ENCODE measurements at regions not wholly inside any gene's neighbourhood (a gene's known extent, or its start where the extent isn't known, plus 50 kb on each side); places are given as distances from the start of the nearest gene placed in this dataset.

DNA sequence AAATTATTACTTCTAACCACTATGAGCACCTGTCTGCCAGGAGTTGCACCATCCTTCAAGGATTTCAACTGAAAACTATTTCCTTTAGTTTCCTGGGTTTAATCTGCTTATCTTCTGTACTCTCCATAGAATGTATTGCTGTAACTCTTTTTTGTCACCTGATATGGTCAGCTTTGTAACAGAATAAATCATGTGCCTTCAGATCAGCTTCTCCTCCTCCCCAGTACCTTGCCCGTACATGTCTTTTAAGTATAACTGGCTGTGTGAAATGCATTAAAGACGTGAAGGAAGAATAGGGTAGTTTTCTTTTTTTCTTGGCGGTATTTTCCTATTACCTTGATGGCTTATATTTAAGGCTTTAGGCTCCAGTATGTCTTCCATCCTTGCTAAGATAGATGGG lies 200.3 kb upstream of the NAV3 start (continued):
- TF ChIP-seq SREBF2 (IDR thresholded peaks at IDR 0.05; ENCODE audit: low read length) = no peak
- no peak for TF ChIP-seq MYB (IDR thresholded peaks at IDR 0.05; ENCODE audit: borderline replicate concordance, low read depth, low read length)
- TF ChIP-seq, protein P1, sequence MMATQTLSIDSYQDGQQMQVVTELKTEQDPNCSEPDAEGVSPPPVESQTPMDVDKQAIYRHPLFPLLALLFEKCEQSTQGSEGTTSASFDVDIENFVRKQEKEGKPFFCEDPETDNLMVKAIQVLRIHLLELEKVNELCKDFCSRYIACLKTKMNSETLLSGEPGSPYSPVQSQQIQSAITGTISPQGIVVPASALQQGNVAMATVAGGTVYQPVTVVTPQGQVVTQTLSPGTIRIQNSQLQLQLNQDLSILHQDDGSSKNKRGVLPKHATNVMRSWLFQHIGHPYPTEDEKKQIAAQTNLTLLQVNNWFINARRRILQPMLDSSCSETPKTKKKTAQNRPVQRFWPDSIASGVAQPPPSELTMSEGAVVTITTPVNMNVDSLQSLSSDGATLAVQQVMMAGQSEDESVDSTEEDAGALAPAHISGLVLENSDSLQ (IDR thresholded peaks at IDR 0.05) = no peak
- TF ChIP-seq SMAD5 (IDR thresholded peaks at IDR 0.05; ENCODE audit: low read depth) = no peak
- TF ChIP-seq ZZZ3 (IDR thresholded peaks at IDR 0.05; ENCODE audit: control insufficient read depth, insufficient read length, low read depth) = no peak
- TF ChIP-seq, protein P2, sequence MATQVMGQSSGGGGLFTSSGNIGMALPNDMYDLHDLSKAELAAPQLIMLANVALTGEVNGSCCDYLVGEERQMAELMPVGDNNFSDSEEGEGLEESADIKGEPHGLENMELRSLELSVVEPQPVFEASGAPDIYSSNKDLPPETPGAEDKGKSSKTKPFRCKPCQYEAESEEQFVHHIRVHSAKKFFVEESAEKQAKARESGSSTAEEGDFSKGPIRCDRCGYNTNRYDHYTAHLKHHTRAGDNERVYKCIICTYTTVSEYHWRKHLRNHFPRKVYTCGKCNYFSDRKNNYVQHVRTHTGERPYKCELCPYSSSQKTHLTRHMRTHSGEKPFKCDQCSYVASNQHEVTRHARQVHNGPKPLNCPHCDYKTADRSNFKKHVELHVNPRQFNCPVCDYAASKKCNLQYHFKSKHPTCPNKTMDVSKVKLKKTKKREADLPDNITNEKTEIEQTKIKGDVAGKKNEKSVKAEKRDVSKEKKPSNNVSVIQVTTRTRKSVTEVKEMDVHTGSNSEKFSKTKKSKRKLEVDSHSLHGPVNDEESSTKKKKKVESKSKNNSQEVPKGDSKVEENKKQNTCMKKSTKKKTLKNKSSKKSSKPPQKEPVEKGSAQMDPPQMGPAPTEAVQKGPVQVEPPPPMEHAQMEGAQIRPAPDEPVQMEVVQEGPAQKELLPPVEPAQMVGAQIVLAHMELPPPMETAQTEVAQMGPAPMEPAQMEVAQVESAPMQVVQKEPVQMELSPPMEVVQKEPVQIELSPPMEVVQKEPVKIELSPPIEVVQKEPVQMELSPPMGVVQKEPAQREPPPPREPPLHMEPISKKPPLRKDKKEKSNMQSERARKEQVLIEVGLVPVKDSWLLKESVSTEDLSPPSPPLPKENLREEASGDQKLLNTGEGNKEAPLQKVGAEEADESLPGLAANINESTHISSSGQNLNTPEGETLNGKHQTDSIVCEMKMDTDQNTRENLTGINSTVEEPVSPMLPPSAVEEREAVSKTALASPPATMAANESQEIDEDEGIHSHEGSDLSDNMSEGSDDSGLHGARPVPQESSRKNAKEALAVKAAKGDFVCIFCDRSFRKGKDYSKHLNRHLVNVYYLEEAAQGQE (IDR thresholded peaks at IDR 0.05; ENCODE audit: low read depth, low read length) = no peak

DNA sequence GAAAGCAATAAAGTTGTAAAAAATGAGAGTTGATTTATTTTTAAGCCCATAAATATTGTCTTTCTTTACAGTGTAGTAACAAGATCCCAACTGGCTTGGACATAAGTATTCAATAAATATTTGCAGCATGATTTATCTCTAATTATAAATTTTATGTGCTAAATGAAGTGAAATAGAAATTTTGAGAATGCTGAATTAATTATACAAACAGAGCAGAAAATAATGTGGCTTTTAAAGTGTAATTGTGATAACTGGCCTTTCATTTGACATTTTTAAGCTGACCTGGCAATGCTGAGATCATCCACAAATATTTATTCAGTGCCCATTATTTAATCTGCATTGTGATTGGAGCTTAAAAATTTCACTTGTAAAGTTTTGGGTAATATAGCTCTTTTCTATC lies 201.6 kb upstream of the NAV3 start:
- H3K36me3 ChIP-seq (ENCODE audit: control insufficient read depth in 2 of 2, insufficient read depth in 2 of 2, low read length in 1 of 2) = no peaks in the 10 kb centered on the region
- in situ Hi-C loops (cut with MboI) (no loop called here), intact Hi-C loops (cut with micrococcal nuclease; ENCODE audit: unreplicated experiment) (no loop called here)
- no peaks in the 10 kb centered on the region for H4K20me1 ChIP-seq (ENCODE audit: control insufficient read depth, insufficient read depth)
- no peaks in the 10 kb centered on the region for H3K27me3 ChIP-seq (replicated peaks in 1 of 2; ENCODE audit: control insufficient read depth in 2 of 2, insufficient read depth in 2 of 2, low read length in 1 of 2)
- no peaks in the 10 kb centered on the region for H3K79me2 ChIP-seq (ENCODE audit: control insufficient read depth, insufficient read depth, low read length)
- ATAC-seq (no peak), DNase-seq (ENCODE audit: low read depth, low spot score) (no peak), FAIRE-seq (no peak)
- CTCF ChIA-PET = interaction anchor here (1.5 kb wide), 1 partner anchor 17 kb away, joined by 3 read pairs; no protein-coding TSS in a partner anchor
- no peak overlapping the region for H2AFZ ChIP-seq (ENCODE audit: control insufficient read depth, low read depth, low read length)
- H3K9ac ChIP-seq (ENCODE audit: control insufficient read depth, insufficient read depth, low read length) = no peak overlapping the region
- no peak overlapping the region for H3K4me3 ChIP-seq
- H3K9me3 ChIP-seq (replicated peaks; ENCODE audit: control insufficient read depth, insufficient read depth, low read length) = no peaks in the 10 kb centered on the region
- RAD21 ChIA-PET (ENCODE audit: unreplicated experiment) = no interaction called here
- no peak overlapping the region for H3K4me2 ChIP-seq (ENCODE audit: control insufficient read depth, insufficient read depth)
- H3K27ac ChIP-seq (ENCODE audit: control insufficient read depth, insufficient read depth) = no peak overlapping the region
- H3K4me1 ChIP-seq (ENCODE audit: control insufficient read depth, insufficient read depth, low read length) = no peaks in the 10 kb centered on the region
- BruUV-seq (replicated peaks) = no TSS peak
- POLR2A ChIA-PET = no interaction called here
- SMC1A ChIA-PET (ENCODE audit: uncharacterized antibody, unreplicated experiment) = no interaction called here
- TF ChIP-seq BHLHE40 (IDR thresholded peaks at IDR 0.05; ENCODE audit: borderline replicate concordance in 1 of 2, low read depth in 2 of 2, low read length in 1 of 2) (no peak), TBL1XR1 (IDR thresholded peaks at IDR 0.05; ENCODE audit: low read depth, low read length) (no peak), CHD1 (IDR thresholded peaks at IDR 0.05; ENCODE audit: low read depth, low read length) (no peak), ZZZ3 (IDR thresholded peaks at IDR 0.05; ENCODE audit: control insufficient read depth, insufficient read length, low read depth) (no peak), EGR1 (IDR thresholded peaks at IDR 0.05; ENCODE audit: borderline replicate concordance in 1 of 2, low read depth in 2 of 2, low read length in 2 of 2) (no peak)
- TF ChIP-seq, protein P3, sequence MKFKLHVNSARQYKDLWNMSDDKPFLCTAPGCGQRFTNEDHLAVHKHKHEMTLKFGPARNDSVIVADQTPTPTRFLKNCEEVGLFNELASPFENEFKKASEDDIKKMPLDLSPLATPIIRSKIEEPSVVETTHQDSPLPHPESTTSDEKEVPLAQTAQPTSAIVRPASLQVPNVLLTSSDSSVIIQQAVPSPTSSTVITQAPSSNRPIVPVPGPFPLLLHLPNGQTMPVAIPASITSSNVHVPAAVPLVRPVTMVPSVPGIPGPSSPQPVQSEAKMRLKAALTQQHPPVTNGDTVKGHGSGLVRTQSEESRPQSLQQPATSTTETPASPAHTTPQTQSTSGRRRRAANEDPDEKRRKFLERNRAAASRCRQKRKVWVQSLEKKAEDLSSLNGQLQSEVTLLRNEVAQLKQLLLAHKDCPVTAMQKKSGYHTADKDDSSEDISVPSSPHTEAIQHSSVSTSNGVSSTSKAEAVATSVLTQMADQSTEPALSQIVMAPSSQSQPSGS (IDR thresholded peaks at IDR 0.05; ENCODE audit: low read length) = no peak
- TF ChIP-seq, protein P1 (IDR thresholded peaks at IDR 0.05) = no peak
- TF ChIP-seq, protein P4, sequence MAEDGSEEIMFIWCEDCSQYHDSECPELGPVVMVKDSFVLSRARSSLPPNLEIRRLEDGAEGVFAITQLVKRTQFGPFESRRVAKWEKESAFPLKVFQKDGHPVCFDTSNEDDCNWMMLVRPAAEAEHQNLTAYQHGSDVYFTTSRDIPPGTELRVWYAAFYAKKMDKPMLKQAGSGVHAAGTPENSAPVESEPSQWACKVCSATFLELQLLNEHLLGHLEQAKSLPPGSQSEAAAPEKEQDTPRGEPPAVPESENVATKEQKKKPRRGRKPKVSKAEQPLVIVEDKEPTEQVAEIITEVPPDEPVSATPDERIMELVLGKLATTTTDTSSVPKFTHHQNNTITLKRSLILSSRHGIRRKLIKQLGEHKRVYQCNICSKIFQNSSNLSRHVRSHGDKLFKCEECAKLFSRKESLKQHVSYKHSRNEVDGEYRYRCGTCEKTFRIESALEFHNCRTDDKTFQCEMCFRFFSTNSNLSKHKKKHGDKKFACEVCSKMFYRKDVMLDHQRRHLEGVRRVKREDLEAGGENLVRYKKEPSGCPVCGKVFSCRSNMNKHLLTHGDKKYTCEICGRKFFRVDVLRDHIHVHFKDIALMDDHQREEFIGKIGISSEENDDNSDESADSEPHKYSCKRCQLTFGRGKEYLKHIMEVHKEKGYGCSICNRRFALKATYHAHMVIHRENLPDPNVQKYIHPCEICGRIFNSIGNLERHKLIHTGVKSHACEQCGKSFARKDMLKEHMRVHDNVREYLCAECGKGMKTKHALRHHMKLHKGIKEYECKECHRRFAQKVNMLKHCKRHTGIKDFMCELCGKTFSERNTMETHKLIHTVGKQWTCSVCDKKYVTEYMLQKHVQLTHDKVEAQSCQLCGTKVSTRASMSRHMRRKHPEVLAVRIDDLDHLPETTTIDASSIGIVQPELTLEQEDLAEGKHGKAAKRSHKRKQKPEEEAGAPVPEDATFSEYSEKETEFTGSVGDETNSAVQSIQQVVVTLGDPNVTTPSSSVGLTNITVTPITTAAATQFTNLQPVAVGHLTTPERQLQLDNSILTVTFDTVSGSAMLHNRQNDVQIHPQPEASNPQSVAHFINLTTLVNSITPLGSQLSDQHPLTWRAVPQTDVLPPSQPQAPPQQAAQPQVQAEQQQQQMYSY (CRISPR knock-in tag; IDR thresholded peaks at IDR 0.05) = no peak

All from GM12878 (cell line).